ENCODE measurements at regions not wholly inside any gene's neighbourhood (a gene's known extent, or its start where the extent isn't known, plus 50 kb on each side); places are given as distances from the start of the nearest gene placed in this dataset.
"Not testable (repeated sequence)": the region's sequence is repeated elsewhere in the genome, so short reads cannot be mapped to it uniquely, and the experiment has no call there.

DNA sequence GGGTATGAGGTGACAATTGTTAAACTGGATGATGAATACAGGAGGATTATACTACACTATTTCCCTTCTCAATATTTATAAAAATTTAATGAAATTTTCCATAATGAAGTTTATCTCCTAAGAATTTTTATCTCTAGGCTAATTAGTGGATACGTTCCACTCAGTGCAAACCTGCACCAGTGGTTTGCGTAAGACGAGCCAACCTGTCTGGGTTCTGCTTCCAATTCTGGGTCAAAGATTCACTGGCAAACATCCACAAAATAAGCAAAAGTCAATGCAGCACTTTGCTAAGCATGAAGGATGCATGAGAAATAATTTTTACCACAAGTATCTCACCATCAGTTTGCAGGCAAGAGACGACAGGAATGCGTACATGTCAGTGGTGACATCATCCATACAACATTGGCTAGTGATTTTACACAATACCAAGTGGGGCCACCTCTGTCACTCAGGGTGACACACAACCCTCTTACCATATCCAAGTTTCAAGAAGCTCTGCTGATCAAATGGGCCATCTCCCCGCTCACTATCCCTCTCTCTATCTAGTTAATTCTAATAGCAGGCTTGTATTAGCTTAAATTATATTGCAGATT lies 51.7 kb downstream of the FAM50B start:
- no peak for DNase-seq (ENCODE audit: low read depth)

GRCh38 chr6:3902871-3903648 lies 53.9 kb downstream of the FAM50B start:
- DNase-seq (ENCODE audit: low read depth) = no peak

GRCh38 chr6:3904518-3904917 lies 55.3 kb downstream of the FAM50B start:
- DNase-seq (ENCODE audit: low read depth) = no peak

DNA sequence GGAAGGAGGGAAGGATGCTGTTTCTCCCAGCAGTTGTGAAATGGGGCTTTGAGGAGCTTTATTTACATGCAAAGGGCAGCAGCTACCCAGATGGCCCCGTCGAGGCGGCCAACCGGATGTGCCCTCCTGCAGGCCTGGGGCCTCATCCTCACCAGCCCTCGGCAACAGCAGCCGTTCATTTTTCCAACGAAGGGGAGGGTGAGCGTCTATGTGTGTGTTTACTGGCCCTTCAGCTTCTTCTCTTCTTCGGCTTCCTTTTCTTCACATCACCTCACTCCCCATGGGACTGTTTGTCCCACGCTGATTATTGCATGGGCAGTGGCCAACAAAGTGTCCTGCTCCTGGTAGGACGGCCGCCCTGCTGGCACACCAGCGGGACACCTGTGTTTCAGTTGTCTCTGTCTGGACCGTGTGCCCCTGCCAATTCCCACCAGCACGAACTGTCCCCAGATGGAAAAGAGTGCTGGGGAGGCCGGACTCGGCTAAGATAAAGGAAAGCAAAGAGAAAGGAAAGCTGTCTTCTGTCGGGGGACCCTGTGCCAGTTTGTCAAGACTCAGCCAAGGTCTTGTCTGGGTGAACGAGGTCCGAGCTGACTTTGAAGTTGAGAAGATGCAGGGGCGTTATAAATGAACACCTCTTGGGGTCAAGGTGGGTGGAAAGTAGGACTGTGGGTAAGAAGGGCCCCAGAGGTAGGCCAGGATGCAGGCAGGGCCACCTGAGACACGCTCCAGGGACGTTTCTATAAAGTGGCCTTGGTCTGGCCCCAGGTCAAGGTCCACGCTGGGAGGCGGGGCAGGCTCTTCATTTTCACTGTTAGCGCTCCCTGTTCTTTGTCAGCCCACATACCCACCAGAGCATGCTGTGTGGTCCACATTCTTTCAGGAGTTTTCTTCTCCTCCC lies 57.0 kb downstream of the FAM50B start:
- DNase-seq (ENCODE audit: low read depth) = no peak

- DNase-seq (ENCODE audit: low read depth) = no peak
These were observed 57.6 kb downstream of the FAM50B start for GRCh38 chr6:3906846-3907151.

GRCh38 chr6:3908223-3908622 lies 59.0 kb downstream of the FAM50B start:
- DNase-seq (ENCODE audit: low read depth) = no peak

DNA sequence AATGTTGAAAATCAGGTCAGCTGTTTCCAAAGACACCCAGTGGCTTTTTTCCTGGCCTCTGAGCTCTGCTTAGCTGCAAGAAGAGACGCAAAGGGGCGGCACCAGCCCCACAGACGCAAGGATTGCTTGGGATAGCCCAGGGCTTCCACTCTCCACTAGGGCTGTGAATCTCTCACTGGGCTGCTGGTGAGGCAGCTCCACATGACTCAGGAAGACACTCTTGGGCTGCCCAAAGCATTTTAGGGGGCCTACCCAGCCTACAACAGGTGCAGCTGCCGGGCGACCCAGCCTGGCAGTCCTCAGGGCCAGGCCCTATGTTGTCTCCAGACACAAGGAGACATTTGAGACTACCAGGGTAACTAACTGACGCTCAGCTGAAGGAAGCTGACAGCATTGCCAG lies 59.8 kb downstream of the FAM50B start:
- DNase-seq (ENCODE audit: low read depth) = no peak

GRCh38 chr6:3910106-3910663 lies 61.0 kb downstream of the FAM50B start:
- DNase-seq (ENCODE audit: low read depth) = no peak

DNA sequence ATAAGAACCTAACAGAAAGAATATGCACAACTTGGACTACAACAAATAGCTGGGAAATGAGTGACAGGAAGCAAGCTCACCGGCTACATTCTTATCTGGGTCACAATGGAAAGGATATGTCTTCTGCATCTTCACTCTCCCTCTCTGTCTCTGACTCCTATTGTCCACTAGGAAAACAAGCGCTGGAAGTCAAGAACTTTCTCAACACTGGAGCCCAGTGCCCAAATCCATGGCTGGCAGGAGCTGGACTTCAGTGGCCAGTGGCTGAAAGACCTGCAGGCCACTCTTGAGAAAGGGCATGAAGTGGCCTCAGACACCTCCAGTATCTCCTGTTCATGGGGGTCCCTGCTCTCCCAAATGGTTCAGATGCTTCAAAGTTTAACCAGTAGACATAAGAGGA lies 62.0 kb downstream of the FAM50B start:
- DNase-seq (ENCODE audit: low read depth) = no peak

DNA sequence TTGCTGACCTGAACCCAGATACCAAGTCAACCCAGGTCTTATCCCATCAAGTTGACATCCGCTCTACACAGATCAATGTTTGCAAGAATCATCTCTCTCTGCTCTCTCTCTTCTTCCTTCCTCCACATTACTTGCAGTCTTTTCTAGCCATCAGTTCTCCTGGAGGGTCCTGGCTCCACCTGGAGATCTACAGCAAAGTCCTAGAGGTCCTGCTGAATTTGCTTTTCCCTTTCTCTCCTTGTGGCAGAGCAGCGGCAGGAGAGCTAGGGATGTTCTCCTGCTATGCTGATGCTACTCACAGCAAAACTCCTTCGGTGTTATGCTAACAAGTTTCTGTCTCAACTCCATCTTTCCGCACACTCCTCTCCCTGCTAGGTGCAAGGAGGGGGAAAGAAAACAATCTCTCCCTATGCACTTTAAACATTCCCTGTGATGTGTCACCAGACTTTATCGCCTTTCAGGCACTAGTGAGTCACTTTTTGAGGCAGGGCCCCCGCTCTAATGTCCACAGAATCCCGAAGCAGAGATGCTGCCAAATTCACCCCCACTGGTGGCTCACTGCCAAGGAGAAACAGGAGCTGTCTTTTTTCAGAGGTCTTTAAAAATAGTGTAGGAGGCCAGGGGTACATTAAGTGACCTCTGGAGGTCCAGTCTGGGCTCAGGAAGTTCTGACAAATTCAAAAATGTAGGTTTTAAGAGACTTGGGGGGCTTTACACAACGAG lies 62.6 kb downstream of the FAM50B start:
- DNase-seq (ENCODE audit: low read depth) = no peak

DNA sequence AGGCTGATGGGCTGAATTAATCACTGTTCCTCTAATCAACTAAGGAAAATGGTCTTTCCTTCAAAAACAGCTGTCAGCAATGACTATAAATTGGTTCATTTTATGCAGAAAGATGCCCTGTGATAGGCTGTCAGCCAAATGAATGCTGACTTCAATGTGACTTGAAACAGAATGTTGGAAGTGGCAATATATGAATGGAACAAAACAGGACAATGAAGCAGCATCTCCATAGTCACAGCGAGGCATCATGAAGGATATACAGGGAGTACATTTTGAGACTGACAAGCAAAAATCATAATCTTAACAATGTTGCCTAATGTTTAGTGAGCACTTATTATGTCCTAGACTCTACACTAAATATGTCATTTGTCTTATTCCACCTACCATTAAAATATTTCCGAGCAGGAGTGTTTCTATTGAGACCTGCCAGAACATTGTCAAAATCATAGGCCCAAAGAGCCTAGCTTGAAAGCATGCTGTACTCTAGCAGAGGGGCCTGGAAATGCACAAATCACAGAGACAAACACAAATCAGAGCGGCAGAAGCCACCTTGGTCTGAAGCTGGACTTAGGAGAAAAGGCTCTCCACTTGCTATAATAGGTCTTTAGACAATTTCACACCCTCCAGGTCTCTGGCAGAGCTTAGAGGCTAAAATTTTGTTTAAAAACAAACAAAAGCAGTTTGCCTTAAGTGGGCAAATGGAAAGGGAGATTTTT lies 63.3 kb downstream of the FAM50B start:
- no peak for DNase-seq (ENCODE audit: low read depth)

DNA sequence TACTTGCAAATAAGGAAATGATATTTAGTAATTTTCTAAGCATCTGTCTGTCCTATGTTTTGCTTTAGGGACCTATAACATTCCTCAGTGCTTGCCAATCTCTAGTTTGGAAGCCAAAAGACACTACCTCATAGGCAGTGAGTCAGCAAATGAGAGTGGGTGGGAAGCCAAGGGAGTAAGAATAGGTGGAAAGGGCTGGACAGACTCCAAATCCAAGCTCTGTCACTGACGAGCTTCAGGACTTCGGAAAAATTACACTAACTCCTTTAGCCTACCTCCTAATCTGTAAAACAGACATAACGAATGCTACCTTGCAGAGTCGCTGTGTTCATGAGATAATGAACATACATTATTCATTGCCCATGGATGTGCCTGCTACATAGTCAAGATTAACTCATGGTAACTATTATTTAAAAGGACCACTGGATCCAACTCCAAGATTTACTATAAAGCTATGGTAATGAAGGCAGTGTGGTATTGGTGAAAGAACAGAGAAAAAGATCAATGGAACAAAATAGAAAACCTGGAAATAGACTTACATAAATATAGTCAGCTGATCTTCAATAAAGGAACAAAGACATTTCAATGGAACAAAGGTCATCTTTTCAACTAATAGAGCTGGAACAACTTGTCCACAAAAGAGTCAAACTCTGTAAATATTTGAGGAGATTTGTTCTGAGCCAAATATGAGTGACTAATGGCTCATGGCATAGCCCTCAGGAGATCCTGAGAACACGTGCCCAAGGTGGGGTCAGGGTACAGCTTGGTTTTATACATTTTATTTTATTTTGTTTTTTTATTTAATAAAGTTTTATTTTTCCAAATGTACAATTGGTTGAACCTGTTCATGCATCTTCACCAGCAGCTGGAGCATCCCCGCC lies 64.1 kb downstream of the FAM50B start:
- DNase-seq (ENCODE audit: low read depth) = no peak

DNA sequence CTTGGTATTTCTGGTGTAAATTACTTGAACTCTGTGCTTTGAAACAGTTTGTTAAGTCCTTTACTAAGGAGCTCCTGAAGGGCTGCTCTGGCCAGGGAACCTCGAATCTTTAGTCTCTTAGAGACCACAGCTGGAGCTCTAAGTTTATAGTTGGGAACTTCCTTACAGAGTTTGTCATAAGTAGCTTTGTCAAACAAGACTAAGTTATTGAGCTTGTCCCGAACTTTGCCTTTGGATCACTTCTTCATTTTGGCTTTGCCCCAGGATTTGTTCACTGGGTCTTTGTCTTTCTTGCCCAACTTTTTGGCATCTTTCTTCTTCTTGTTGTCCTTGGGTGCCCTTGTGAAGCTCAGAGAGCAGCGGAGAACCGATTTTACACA lies 64.8 kb downstream of the FAM50B start:
- DNase-seq (ENCODE audit: low read depth) = no peak

GRCh38 chr6:3915076-3915791 lies 66.1 kb downstream of the FAM50B start:
- DNase-seq (ENCODE audit: low read depth) = no peak

GRCh38 chr6:3916211-3916610 lies 67.0 kb downstream of the FAM50B start:
- no peak for DNase-seq (ENCODE audit: low read depth)

DNA sequence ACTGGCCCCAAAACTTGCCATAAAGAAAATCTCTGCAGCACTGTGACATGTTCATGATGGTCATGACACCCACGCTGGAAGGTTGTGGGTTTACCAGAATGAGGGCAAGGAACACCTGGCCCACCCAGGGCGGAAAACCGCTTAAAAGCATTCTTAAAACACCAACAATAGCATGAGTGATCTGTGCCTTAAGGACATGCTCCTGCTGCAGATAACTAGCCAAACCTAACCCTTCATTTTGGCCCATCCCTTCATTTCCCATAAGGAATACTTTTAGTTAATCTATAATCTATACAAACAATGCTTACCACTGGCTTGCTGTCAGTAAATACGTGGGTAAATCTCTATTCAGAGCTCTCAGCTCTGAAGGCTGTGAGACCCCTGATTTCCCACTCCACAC lies 67.6 kb downstream of the FAM50B start:
- not testable (repeated sequence) for DNase-seq (ENCODE audit: low read depth)

DNA sequence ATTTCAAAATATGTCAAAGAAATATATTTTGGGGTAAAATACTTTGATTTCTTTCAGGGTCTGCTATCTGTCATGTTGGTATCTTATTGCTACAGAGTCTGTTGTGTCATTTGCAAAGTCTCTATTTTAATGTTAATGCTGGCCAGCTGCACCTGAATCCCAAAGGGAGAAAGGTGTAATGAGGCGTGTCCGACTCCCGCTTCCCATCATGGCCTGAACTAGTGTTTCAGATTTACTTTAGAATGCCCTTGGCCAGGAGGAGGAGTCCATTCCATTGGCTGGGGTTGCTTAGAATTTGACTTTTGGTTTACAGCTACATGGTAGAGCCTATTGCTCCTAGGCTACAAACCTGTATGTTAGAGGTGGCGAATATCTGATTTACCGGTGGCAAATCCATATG lies 69.3 kb downstream of the FAM50B start:
- no peak for DNase-seq (ENCODE audit: low read depth)

DNA sequence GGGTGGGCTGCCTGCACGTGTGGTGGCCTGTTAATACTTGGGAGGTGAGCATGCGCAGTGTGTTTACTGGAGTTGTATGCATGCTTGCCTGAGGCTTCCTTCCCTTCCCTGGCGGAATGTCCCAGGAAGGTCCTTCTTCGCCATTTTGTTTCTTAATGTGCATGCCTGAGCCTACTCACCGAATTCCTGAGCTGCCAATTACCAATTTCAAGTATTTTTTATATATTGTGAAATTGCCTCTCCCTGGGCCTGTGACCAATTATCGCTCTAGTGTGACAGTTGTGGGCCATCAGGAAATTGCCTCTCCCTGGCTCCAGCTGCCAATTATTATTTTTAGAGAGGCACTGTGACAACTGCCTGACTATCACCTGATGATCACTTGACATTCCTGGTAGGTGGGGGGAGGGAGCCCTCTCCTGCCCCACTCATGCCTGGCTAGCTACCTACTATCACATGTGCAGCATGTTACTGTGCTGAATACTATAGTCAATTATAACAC lies 70.0 kb downstream of the FAM50B start:
- DNase-seq (ENCODE audit: low read depth) = no peak

GRCh38 chr6:3919849-3920248 lies 70.7 kb downstream of the FAM50B start:
- no peak for DNase-seq (ENCODE audit: low read depth)

DNA sequence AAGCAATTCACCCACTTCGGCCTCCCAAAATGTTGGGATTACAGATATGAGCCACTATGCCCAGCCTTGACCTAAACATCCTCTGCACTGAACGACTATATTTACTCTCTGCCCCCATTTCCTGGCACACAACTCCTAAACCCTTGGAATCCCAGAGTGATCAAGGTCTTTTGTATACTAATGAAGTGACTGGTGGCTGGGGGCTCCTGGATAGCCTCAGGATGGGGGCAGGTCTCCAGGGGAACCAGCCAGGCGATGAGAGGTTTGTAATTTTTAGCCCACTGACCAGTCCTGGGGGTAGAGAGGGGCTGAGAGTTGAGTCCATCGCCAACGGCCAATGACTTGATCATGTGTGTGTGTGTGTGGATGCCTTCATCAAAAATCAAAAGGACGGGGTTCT lies 71.1 kb downstream of the FAM50B start:
- no peak for DNase-seq (ENCODE audit: low read depth)

Measured in stimulated activated CD8-positive, alpha-beta memory T cell treated with anti-CD3 and anti-CD28 coated beads, Interleukin-7, amount 100 ng/mL, for 24 hours (primary cell).